IMR-90 (cell line): ENCODE measurements at regions not wholly inside any gene's neighbourhood (a gene's known extent, or its start where the extent isn't known, plus 50 kb on each side); places are given as distances from the start of the nearest gene placed in this dataset.

ENCODE experiments used
- ATAC-seq: fragments of 200-7000 bp; cut with Tn5 transposase; 2 replicates; pipeline ENCODE4 v1.9.1; 2020; ENCODE audit warnings: low read depth, mild to moderate bottlenecking, moderate library complexity
- BruUV-seq: library from RNA; stranded (reverse); fragments of 400-500 nt; replicated peaks from 2 replicates; lab custom pipeline; 2021; lab: Mats Ljungman, UMichigan
- CTCF ChIA-PET: fragments of 300-600 bp; formaldehyde crosslinking; extraction: SDS; loops from one replicate; lab custom pipeline; 2021; ENCODE audit warnings: antibody characterized with exemption; lab: Yijun Ruan, JAX
- POLR2A ChIA-PET: fragments of 300-600 bp; sonication (Branson Sonifier 250); formaldehyde crosslinking; loops from one replicate; lab custom pipeline; 2022; ENCODE audit warnings: antibody characterized with exemption; ENCODE audit not compliant: unreplicated experiment; lab: Charles Lee
- DNase-seq: peaks from one replicate; pipeline ENCODE4 v3.0.0; 2013
- H2AFZ ChIP-seq: replicated peaks from 2 replicates; pipeline ENCODE3; 2013; ENCODE audit warnings: low read length, mild to moderate bottlenecking; ENCODE audit not compliant: poor library complexity
- H2AK5ac ChIP-seq: 2 replicates; pipeline ENCODE4 v1.6.1; 2013; ENCODE audit warnings: low read depth, low read length, inconsistent platforms
- H2AK9ac ChIP-seq: replicated peaks from 2 replicates; pipeline ENCODE3; 2013; ENCODE audit warnings: mild to moderate bottlenecking, low read depth, low read length, moderate library complexity; ENCODE audit not compliant: poor library complexity
- H2BK120ac ChIP-seq: 2 replicates; pipeline ENCODE4 v1.6.1; 2013; ENCODE audit warnings: low read depth, low read length, inconsistent platforms
- H2BK15ac ChIP-seq: 3 replicates; pipeline ENCODE4 v1.6.1; 2013; ENCODE audit warnings: low read depth, low read length, inconsistent platforms
- H2BK20ac ChIP-seq: 2 replicates; pipeline ENCODE4 v1.6.1; 2013; ENCODE audit warnings: low read depth, mild to moderate bottlenecking, inconsistent platforms, low read length, moderate library complexity
- H2BK5ac ChIP-seq: 2 replicates; pipeline ENCODE4 v1.6.1; 2013; ENCODE audit warnings: mild to moderate bottlenecking, low read depth, low read length, inconsistent platforms; ENCODE audit not compliant: poor library complexity, severe bottlenecking
- H3K14ac ChIP-seq: replicated peaks from 2 replicates; pipeline ENCODE4 v1.6.1; 2013; ENCODE audit warnings: low read depth, low read length, inconsistent platforms
- H3K18ac ChIP-seq: 2 replicates; pipeline ENCODE4 v1.6.1; 2013; ENCODE audit warnings: low read depth, low read length, control low read depth
- H3K23ac ChIP-seq: 2 replicates; pipeline ENCODE4 v1.6.1; 2013; ENCODE audit warnings: low read depth, low read length, inconsistent platforms
- H3K27ac ChIP-seq: 2 replicates; pipeline ENCODE4 v1.5.1; 2013; ENCODE audit warnings: mild to moderate bottlenecking, control low read depth, low read length; ENCODE audit not compliant: insufficient read depth
- H3K27me3 ChIP-seq: 2 replicates; pipeline ENCODE4 v1.6.1; 2013; ENCODE audit warnings: low read length; ENCODE audit not compliant: control insufficient read depth, insufficient read depth
- H3K36me3 ChIP-seq: 2 replicates; pipeline ENCODE4 v1.6.1; 2013; ENCODE audit warnings: low read length, mixed read lengths; ENCODE audit not compliant: control insufficient read depth, insufficient read depth
- H3K4ac ChIP-seq: 2 replicates; pipeline ENCODE4 v1.6.1; 2013; ENCODE audit warnings: low read depth, low read length, inconsistent platforms
- H3K4me1 ChIP-seq: 2 replicates; pipeline ENCODE4 v1.6.1; 2013; ENCODE audit warnings: low read length, mixed read lengths; ENCODE audit not compliant: control insufficient read depth, insufficient read depth
- H3K4me2 ChIP-seq: 2 replicates; pipeline ENCODE4 v1.6.1; 2013; ENCODE audit warnings: low read depth, mild to moderate bottlenecking, control low read depth, low read length, moderate library complexity
- H3K4me3 ChIP-seq: 2 replicates; pipeline ENCODE4 v1.5.1; 2013; ENCODE audit warnings: low read depth, mild to moderate bottlenecking, control low read depth, low read length, moderate library complexity; ENCODE audit not compliant: insufficient read depth
- H3K56ac ChIP-seq: 2 replicates; pipeline ENCODE4 v1.6.1; 2013; ENCODE audit warnings: low read length, inconsistent platforms; ENCODE audit not compliant: insufficient read depth; ENCODE audit errors: extremely low read depth
- H3K79me1 ChIP-seq, 2 experiments: 2 replicates each; pipeline ENCODE4 v1.6.1; 2013; ENCODE audit warnings: low read length in 2 of 2, inconsistent platforms in 1 of 2, low read depth in 1 of 2
- H3K9ac ChIP-seq: 2 replicates; pipeline ENCODE4 v1.6.1; 2013; ENCODE audit warnings: low read depth, low read length, control low read depth
- H3K9me1 ChIP-seq: 2 replicates; pipeline ENCODE4 v1.6.1; 2013; ENCODE audit warnings: low read length, inconsistent platforms; ENCODE audit not compliant: insufficient read depth
- H3K9me3 ChIP-seq: 2 replicates; pipeline ENCODE4 v1.6.1; 2013; ENCODE audit warnings: low read length; ENCODE audit not compliant: control insufficient read depth, insufficient read depth
- H4K20me1 ChIP-seq: 2 replicates; pipeline ENCODE4 v1.6.1; 2013; ENCODE audit warnings: low read length, inconsistent platforms; ENCODE audit not compliant: insufficient read depth
- H4K5ac ChIP-seq: 2 replicates; pipeline ENCODE4 v1.6.1; 2013; ENCODE audit warnings: mild to moderate bottlenecking, low read depth, low read length, control low read depth
- H4K8ac ChIP-seq, 2 experiments: 2 replicates each; pipeline ENCODE4 v1.6.1; 2013; ENCODE audit warnings: low read depth in 2 of 2, low read length in 2 of 2, control low read depth in 1 of 2, inconsistent platforms in 1 of 2
- H4K91ac ChIP-seq: 2 replicates; pipeline ENCODE4 v1.6.1; 2013; ENCODE audit warnings: low read depth, low read length, inconsistent platforms; ENCODE audit not compliant: insufficient read depth
- BHLHE40 ChIP-seq: fragments of 150-350 bp; IDR thresholded peaks from 2 replicates; pipeline ENCODE4 v1.6.1; 2016; ENCODE audit warnings: mild to moderate bottlenecking, low read depth, low read length
- CEBPB ChIP-seq: IDR thresholded peaks from 2 replicates; pipeline ENCODE4 v1.6.1; 2012; ENCODE audit warnings: low read depth, low read length, improper control_type of control experiment
- CHD1 ChIP-seq: IDR thresholded peaks from 2 replicates; pipeline ENCODE4 v1.6.1; 2012; ENCODE audit warnings: low read depth, low read length, improper control_type of control experiment
- CTCF ChIP-seq: conservative IDR thresholded peaks from 2 replicates; pipeline ENCODE4 v1.5.1; 2012; ENCODE audit warnings: mild to moderate bottlenecking, low read depth, low read length, improper control_type of control experiment
- FOS ChIP-seq: fragments of 150-350 bp; IDR thresholded peaks from 2 replicates; pipeline ENCODE4 v1.6.1; 2016; ENCODE audit warnings: low read depth, low read length
- MAFK ChIP-seq: IDR thresholded peaks from 2 replicates; pipeline ENCODE4 v1.6.1; 2012; ENCODE audit warnings: low read depth, low read length, improper control_type of control experiment
- MAZ ChIP-seq: IDR thresholded peaks from 2 replicates; pipeline ENCODE4 v1.6.1; 2012; ENCODE audit warnings: low read depth, mild to moderate bottlenecking, low read length, improper control_type of control experiment, moderate library complexity, borderline replicate concordance
- MXI1 ChIP-seq: IDR thresholded peaks from 2 replicates; pipeline ENCODE4 v1.6.1; 2012; ENCODE audit warnings: low read depth, mild to moderate bottlenecking, low read length, moderate library complexity, borderline replicate concordance
- NFE2L2 ChIP-seq: fragments of 150-350 bp; IDR thresholded peaks from 2 replicates; pipeline ENCODE4 v1.6.1; 2016; ENCODE audit warnings: low read depth, mild to moderate bottlenecking, low read length
- POLR2A ChIP-seq: IDR thresholded peaks from 2 replicates; pipeline ENCODE4 v1.6.1; 2012; ENCODE audit warnings: mild to moderate bottlenecking, low read depth, low read length
- RCOR1 ChIP-seq: IDR thresholded peaks from 2 replicates; pipeline ENCODE4 v1.6.1; 2012; ENCODE audit warnings: mild to moderate bottlenecking, low read length, improper control_type of control experiment; ENCODE audit not compliant: insufficient replicate concordance
- RFX5 ChIP-seq: IDR thresholded peaks from 2 replicates; pipeline ENCODE4 v1.8.0; 2012; ENCODE audit warnings: low read depth, mild to moderate bottlenecking, low read length, moderate library complexity
- SMC3 ChIP-seq: fragments of 150-350 bp; IDR thresholded peaks from 2 replicates; pipeline ENCODE4 v1.6.1; 2016; ENCODE audit warnings: low read depth, mild to moderate bottlenecking, antibody characterized with exemption, low read length, moderate library complexity
- USF2 ChIP-seq: fragments of 150-350 bp; IDR thresholded peaks from 2 replicates; pipeline ENCODE4 v1.6.1; 2017; ENCODE audit warnings: mild to moderate bottlenecking, antibody characterized with exemption, low read length, low read depth
- WGBS, 2 experiments: methylation state at CpG; one replicate each; pipeline versions ENCODE4 v1.1.5 to v1.1.7; 2013; ENCODE audit warnings: missing lambda C conversion rate in 2 of 2; ENCODE audit not compliant: insufficient read length in 1 of 2; ENCODE audit errors: extremely low coverage in 2 of 2; 5-methylcytosine and 5-hydroxymethylcytosine counted together
- dilution Hi-C: fragments of 300-500 bp; cut with HindIII; formaldehyde crosslinking; loops from one replicate; pipeline ENCODE4 v1.14.3; 2018; ENCODE audit warnings: low sequenced_read_pairs; ENCODE audit not compliant: unreplicated experiment
- in situ Hi-C: fragments of 300-500 bp; cut with MboI; formaldehyde crosslinking; loops from 3 replicates; pipeline ENCODE4 v1.14.3; 2019; ENCODE audit warnings: low sequenced_read_pairs, inconsistent platforms, mixed read lengths
- intact Hi-C: fragments of 100-400 bp; cut with micrococcal nuclease; formaldehyde crosslinking; loops from 2 replicates; pipeline ENCODE4 v1.10.0; 2022
- TF ChIP-seq, protein P1 (sequence below): fragments of 150-350 bp; IDR thresholded peaks from 2 replicates; pipeline ENCODE4 v1.6.1; 2016; ENCODE audit warnings: low read depth, mild to moderate bottlenecking, low read length, moderate library complexity, borderline replicate concordance

DNA sequence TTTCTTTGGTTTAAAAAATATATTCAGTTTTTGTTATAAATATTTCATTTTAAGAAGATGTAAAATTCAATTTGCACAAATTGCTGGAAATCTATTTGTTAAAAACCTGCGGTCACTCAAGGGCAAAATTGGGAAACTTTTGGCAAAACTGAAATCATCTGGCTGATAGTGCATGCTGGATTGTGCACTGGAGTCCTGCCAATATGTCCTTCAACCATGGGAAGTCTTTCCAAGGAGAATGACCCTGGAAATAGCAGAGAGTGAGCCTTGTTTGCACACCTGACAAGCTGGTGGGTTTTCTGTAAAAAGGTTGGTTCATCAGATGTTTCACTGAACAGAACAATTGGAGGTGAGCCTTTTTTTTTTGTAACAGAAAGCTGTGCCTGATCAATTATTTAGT lies 413.5 kb downstream of the BTBD3 start:
- no peak overlapping the region for H3K4me2 ChIP-seq
- H2BK120ac ChIP-seq: no peak overlapping the region
- BruUV-seq: no TSS peak
- no peak overlapping the region for H2BK20ac ChIP-seq
- no peak overlapping the region for H2AK5ac ChIP-seq
- H3K56ac ChIP-seq: no peak overlapping the region
- peaks cover 9% of the 10 kb centered on the region for H3K9me3 ChIP-seq
- H4K20me1 ChIP-seq: no peaks in the 10 kb centered on the region
- no peak overlapping the region for H4K5ac ChIP-seq
- CTCF ChIA-PET: no interaction called here
- DNase-seq (no peak), ATAC-seq (no peak)
- no peak overlapping the region for H4K8ac ChIP-seq
- H3K9ac ChIP-seq: no peak overlapping the region
- POLR2A ChIA-PET: no interaction called here
- H2AK9ac ChIP-seq: no peak overlapping the region
- H3K9me1 ChIP-seq: no peaks in the 10 kb centered on the region
- intact Hi-C loops (no loop called here), dilution Hi-C loops (no loop called here), in situ Hi-C loops (no loop called here)
- H3K18ac ChIP-seq: no peak overlapping the region
- no peak overlapping the region for H3K27ac ChIP-seq
- no peak overlapping the region for H3K4ac ChIP-seq
- H3K23ac ChIP-seq: no peak overlapping the region
- H2AFZ ChIP-seq: no peak overlapping the region
- H3K4me3 ChIP-seq: no peak overlapping the region
- no peaks in the 10 kb centered on the region for H3K36me3 ChIP-seq
- H3K4me1 ChIP-seq: no peaks in the 10 kb centered on the region
- H2BK5ac ChIP-seq: no peak overlapping the region
- no CpG with 5 or more reads among the region's 1 CpG for WGBS, 2 experiments
- H3K14ac ChIP-seq: no peak overlapping the region
- H4K91ac ChIP-seq: no peak overlapping the region
- no peak overlapping the region for H2BK15ac ChIP-seq
- TF ChIP-seq, protein P1, sequence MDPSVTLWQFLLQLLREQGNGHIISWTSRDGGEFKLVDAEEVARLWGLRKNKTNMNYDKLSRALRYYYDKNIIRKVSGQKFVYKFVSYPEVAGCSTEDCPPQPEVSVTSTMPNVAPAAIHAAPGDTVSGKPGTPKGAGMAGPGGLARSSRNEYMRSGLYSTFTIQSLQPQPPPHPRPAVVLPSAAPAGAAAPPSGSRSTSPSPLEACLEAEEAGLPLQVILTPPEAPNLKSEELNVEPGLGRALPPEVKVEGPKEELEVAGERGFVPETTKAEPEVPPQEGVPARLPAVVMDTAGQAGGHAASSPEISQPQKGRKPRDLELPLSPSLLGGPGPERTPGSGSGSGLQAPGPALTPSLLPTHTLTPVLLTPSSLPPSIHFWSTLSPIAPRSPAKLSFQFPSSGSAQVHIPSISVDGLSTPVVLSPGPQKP: no peak
- TF ChIP-seq CTCF: no peak
- TF ChIP-seq FOS: no peak
- TF ChIP-seq MXI1: no peak
- TF ChIP-seq USF2: no peak
- TF ChIP-seq MAFK: no peak
- TF ChIP-seq SMC3: no peak
- TF ChIP-seq POLR2A: no peak
- no peak for TF ChIP-seq CHD1
- TF ChIP-seq RFX5: no peak
- TF ChIP-seq CEBPB: no peak
- TF ChIP-seq MAZ: no peak
- no peak for TF ChIP-seq RCOR1
- no peak for TF ChIP-seq NFE2L2
- TF ChIP-seq BHLHE40: no peak
- no peaks in the 10 kb centered on the region for H3K79me1 ChIP-seq
- H3K27me3 ChIP-seq: no peaks in the 10 kb centered on the region
